H1 (cell line): ENCODE measurements at regions not wholly inside any gene's neighbourhood (a gene's known extent, or its start where the extent isn't known, plus 50 kb on each side); places are given as distances from the start of the nearest gene placed in this dataset.

Source experiments
- EZH2 ChIP-seq: fragments of 200-600 bp; sonication (generic); IDR thresholded peaks from 2 replicates; pipeline ENCODE4 v1.7.1; 2012; ENCODE audit warnings: low read depth, mild to moderate bottlenecking, moderate library complexity, low read length, inconsistent platforms; ENCODE audit not compliant: severe bottlenecking
- KDM4A ChIP-seq: IDR thresholded peaks from one replicate; pipeline ENCODE4 v1.7.1; 2012; ENCODE audit warnings: low read depth, mild to moderate bottlenecking, moderate library complexity, low read length, inconsistent platforms; ENCODE audit not compliant: severe bottlenecking
- SP4 ChIP-seq: IDR thresholded peaks from 2 replicates; pipeline ENCODE4 v1.6.1; 2012; ENCODE audit warnings: low read length, inconsistent platforms

DNA sequence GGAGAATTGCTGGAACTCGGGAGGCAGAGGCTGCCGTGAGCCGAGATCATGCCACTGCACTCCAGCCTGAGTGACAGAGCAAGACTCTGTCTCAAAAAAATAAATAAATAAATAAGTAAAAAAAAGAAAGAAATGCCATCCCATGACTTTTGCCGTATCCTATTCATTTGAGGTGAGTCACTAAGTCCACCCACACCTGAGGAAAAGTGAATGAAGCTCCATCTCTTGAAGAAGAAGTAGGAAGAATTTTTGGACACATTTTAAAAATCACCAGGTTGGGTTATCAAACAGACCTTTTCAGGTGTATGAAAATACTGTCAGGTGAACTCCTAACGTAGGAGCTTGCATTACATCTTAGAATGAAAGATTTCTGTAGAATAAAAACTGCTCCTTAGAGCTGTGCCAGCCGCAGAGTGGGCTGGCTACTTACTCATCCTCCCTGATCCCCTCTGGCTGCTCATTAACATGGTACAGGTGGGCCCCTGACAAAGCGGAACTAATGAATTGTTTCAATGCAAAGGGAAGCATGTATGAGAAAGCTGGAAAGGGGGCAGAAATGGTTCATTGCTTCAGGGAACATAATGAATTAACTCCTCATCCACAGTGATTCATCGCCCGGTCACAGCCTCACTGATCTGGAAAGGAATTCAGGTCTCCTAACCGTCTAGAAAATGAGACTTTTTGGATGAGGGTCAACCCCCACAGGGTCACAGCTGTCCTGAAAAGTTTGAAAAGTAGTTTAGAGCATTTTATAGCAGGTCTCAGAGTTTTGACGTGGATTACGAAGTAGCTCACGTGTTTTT, 191.4 kb downstream of the SPP2 start (continued):
- TF ChIP-seq EZH2 (no peak), KDM4A (no peak), SP4 (no peak)
- TF ChIP-seq, all 59 proteins: peak for 0
